NT2/D1 (cell line): ENCODE measurements at regions not wholly inside any gene's neighbourhood (a gene's known extent, or its start where the extent isn't known, plus 50 kb on each side); places are given as distances from the start of the nearest gene placed in this dataset.

Experiments used
- YY1 ChIP-seq: IDR thresholded peaks from 2 replicates; pipeline ENCODE4 v1.6.1; 2011; ENCODE audit not compliant: insufficient read length, insufficient read depth
- ZNF274 ChIP-seq: IDR thresholded peaks from 2 replicates; pipeline ENCODE4 v1.6.1; 2011; ENCODE audit warnings: mild to moderate bottlenecking, low read depth, low read length

DNA sequence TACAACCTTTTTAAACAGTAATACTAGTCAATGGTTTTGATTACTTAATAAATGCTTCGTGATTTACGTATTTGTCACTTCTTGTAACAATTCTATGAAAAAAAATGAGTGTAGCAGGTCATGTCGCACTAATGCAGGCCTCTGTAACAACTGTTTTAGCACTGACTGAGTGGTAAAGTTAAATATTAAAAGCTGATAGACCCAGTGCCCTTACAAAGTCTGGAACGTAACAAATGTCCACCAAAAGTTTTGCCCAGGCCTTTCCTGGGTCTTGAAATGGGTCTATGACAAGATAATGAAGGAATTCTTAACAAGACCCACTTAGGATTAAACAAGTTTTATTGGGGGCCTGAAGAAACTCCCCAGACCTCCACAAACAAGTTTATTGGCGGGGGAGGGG, 304.6 kb upstream of the DEPDC1 start:
- TF ChIP-seq YY1 = no peak
- no peak for TF ChIP-seq ZNF274
